Smooth muscle cell (in vitro differentiated cells): ENCODE measurements at regions not wholly inside any gene's neighbourhood (a gene's known extent, or its start where the extent isn't known, plus 50 kb on each side); places are given as distances from the start of the nearest gene placed in this dataset.
A peak's percentile ranks its signal among the peaks of the same experiment; 100 is the strongest.

Experiments
- DNase-seq: peaks from one replicate; lab custom pipeline; 2025; ENCODE audit not compliant: unreplicated experiment; lab: John Stamatoyannopoulos, UW
- H2AFZ ChIP-seq: fragments of 200-600 bp; sonication (generic); 2 replicates; pipeline ENCODE4 v1.6.0; 2016; ENCODE audit warnings: antibody characterized with exemption, low read depth, mild to moderate bottlenecking
- H3F3A ChIP-seq: fragments of 200-600 bp; sonication (generic); 2 replicates; pipeline ENCODE4 v1.6.0; 2017; ENCODE audit warnings: antibody characterized with exemption, low read depth
- H3K27ac ChIP-seq: fragments of 200-600 bp; sonication (generic); 2 replicates; pipeline ENCODE4 v1.5.1; 2016; ENCODE audit warnings: low read depth, mild to moderate bottlenecking
- H3K27me3 ChIP-seq: fragments of 200-600 bp; sonication (generic); 2 replicates; pipeline ENCODE4 v1.6.1; 2016; ENCODE audit warnings: low read depth, mild to moderate bottlenecking
- H3K36me3 ChIP-seq: fragments of 200-600 bp; sonication (generic); 2 replicates; pipeline ENCODE4 v1.5.1; 2016; ENCODE audit warnings: low read depth
- H3K4me1 ChIP-seq: fragments of 200-600 bp; sonication (generic); 2 replicates; pipeline ENCODE4 v1.5.1; 2016; ENCODE audit warnings: low read depth
- H3K4me2 ChIP-seq: fragments of 200-600 bp; sonication (generic); 2 replicates; pipeline ENCODE4 v1.6.0; 2016; ENCODE audit warnings: mild to moderate bottlenecking
- H3K4me3 ChIP-seq: fragments of 200-600 bp; sonication (generic); 2 replicates; pipeline ENCODE4 v1.5.1; 2016; ENCODE audit warnings: mild to moderate bottlenecking
- H3K79me2 ChIP-seq: fragments of 200-600 bp; sonication (generic); 2 replicates; pipeline ENCODE4 v1.6.0; 2016; ENCODE audit warnings: low read depth, mild to moderate bottlenecking
- H3K9ac ChIP-seq: fragments of 200-600 bp; sonication (generic); 2 replicates; pipeline ENCODE4 v1.6.0; 2016; ENCODE audit warnings: low read depth
- H3K9me3 ChIP-seq: fragments of 200-600 bp; sonication (generic); replicated peaks from 2 replicates; pipeline ENCODE4 v1.5.1; 2016; ENCODE audit warnings: low read depth
- H4K20me1 ChIP-seq: fragments of 200-600 bp; sonication (generic); 2 replicates; pipeline ENCODE4 v1.6.0; 2016; ENCODE audit warnings: low read depth
- WGBS: methylation state at CpG from one replicate; pipeline ENCODE4 v1.1.7; 2016; ENCODE audit warnings: low lambda C conversion rate; 5-methylcytosine and 5-hydroxymethylcytosine counted together
- TF ChIP-seq, protein P1 (sequence below): fragments of 200-600 bp; sonication (generic); IDR thresholded peaks from 2 replicates; pipeline ENCODE4 v1.5.1; 2017; ENCODE audit warnings: borderline replicate concordance, mild to moderate bottlenecking, antibody characterized with exemption; ENCODE audit not compliant: insufficient read depth, poor library complexity, severe bottlenecking

DNA sequence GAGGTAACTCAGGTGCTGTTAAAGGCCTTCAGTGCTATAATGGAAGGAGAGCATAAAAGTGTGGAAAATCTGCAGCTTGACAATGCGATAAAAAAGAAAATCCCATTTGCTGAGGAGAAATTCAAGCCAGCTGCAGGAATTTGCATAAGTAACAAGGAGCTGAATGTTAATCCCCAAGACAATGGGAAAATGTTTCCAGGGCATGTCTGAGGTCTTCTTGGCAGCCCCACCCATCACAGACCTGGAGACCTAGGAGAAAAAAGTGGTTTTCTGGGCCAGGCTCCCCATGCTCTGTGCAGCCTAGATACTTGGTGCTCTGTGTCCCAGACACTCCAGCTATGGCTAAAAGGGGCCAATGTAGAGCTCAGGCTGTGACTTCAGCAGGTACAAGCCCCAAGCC is 1159.6 kb downstream of the CDH18 start:
- Histone ChIP-seq H3F3A (no peaks in the 10 kb centered on the region), H3K9ac (no peak overlapping the region), H3K27me3 (no peaks in the 10 kb centered on the region), H2AFZ (no peak overlapping the region), H3K4me2 (no peak overlapping the region), H3K27ac (no peak overlapping the region), H4K20me1 (no peaks in the 10 kb centered on the region), H3K4me1 (no peaks in the 10 kb centered on the region), H3K79me2 (no peaks in the 10 kb centered on the region), H3K4me3 (no peak overlapping the region), H3K36me3 (no peaks in the 10 kb centered on the region), H3K9me3 (no peaks in the 10 kb centered on the region)
- 95% methylated on average over 1 of the region's 1 CpG for WGBS
- no peak for DNase-seq
- TF ChIP-seq, protein P1, sequence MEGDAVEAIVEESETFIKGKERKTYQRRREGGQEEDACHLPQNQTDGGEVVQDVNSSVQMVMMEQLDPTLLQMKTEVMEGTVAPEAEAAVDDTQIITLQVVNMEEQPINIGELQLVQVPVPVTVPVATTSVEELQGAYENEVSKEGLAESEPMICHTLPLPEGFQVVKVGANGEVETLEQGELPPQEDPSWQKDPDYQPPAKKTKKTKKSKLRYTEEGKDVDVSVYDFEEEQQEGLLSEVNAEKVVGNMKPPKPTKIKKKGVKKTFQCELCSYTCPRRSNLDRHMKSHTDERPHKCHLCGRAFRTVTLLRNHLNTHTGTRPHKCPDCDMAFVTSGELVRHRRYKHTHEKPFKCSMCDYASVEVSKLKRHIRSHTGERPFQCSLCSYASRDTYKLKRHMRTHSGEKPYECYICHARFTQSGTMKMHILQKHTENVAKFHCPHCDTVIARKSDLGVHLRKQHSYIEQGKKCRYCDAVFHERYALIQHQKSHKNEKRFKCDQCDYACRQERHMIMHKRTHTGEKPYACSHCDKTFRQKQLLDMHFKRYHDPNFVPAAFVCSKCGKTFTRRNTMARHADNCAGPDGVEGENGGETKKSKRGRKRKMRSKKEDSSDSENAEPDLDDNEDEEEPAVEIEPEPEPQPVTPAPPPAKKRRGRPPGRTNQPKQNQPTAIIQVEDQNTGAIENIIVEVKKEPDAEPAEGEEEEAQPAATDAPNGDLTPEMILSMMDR, result no peak

DNA sequence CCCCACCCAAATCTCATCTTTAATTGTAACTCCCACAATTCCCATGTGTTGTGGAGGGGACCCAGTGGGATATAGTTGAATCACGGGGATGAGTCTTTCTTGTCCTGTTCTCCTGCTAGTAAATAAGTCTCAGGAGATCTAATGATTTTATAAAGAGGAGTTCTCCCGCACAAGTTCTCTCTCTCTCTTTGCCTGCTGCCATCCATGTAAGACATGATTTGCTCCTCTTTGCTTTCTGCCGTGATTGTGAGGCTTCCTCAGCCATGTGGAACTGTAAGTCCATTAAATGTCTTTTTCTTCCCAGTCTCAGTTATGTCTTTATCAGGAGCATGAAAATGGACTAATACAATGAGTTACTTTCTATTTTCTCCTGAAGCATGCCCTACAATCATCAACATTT is 1158.5 kb downstream of the CDH18 start:
- WGBS, result 85% methylated on average over 3 of the region's 3 CpGs
- TF ChIP-seq, protein P1, result no peak

DNA sequence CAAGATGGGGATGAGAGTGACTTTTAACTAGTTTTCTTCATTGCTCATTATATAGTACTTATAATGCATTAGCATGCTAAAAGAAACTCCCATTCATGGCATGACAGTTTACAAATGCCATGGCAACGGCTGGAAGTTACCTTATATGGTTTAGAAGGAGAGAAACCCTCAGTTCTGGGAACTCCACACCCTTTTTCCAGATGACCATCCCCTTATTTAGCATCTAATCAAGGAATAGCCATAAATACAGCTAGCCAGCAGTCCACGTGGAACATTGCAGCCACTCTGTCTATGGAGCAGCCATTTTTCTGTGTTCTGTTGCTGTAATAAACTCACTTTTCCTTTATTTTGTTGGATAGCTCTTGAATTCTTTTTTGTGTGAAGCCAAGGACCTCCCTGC is 1137.8 kb downstream of the CDH18 start:
- TF ChIP-seq, protein P1, result no peak
- Histone ChIP-seq H3K36me3 (no peaks in the 10 kb centered on the region), H3K9me3 (no peaks in the 10 kb centered on the region), H3K27me3 (no peaks in the 10 kb centered on the region), H3K4me3 (no peak overlapping the region), H3K9ac (no peak overlapping the region), H2AFZ (no peak overlapping the region), H3K79me2 (no peaks in the 10 kb centered on the region), H3F3A (no peaks in the 10 kb centered on the region), H4K20me1 (no peaks in the 10 kb centered on the region), H3K27ac (no peak overlapping the region), H3K4me2 (no peak overlapping the region), H3K4me1 (peaks cover 5% of the 10 kb centered on the region)
- DNase-seq, result no peak
- 85% methylated on average over 2 of the region's 2 CpGs for WGBS

More for the DNA sequence above, 1158.5 kb downstream of the CDH18 start:
- Histone ChIP-seq H3K36me3 (no peaks in the 10 kb centered on the region), H4K20me1 (no peaks in the 10 kb centered on the region), H3K4me1 (no peaks in the 10 kb centered on the region), H3K9ac (no peak overlapping the region), H3F3A (no peaks in the 10 kb centered on the region), H3K4me2 (no peak overlapping the region), H3K79me2 (no peaks in the 10 kb centered on the region), H3K27ac (no peak overlapping the region), H3K4me3 (no peak overlapping the region), H2AFZ (no peak overlapping the region), H3K27me3 (no peaks in the 10 kb centered on the region), H3K9me3 (no peaks in the 10 kb centered on the region)
- no peak for DNase-seq

DNA sequence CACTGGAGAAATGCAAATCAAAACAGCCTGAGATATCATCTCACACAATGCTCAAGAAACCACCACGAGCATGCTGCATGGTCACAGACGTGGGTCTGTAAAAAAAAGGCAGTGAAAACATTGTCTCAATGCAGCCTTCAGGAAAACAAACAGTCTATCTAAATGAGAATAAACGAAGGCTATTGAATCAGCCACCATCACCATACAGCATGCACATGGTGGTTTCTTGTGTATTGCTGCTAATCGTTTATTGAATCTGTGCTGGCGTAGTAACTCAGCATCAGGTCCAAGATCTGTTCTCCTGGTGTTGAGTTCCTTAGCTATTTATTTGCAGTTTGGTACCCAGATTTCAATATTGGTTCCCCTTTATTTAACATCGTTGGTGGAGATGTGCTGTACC is 1115.0 kb downstream of the CDH18 start:
- no peaks in the 10 kb centered on the region for H3K79me2 ChIP-seq
- H3K27ac ChIP-seq, result no peak overlapping the region
- no peaks in the 10 kb centered on the region for H3K9me3 ChIP-seq
- WGBS, result 68% methylated on average over 6 of the region's 6 CpGs
- H2AFZ ChIP-seq, result peak overlapping the region; percentile 50
- no peak overlapping the region for H3K4me3 ChIP-seq
- H3K36me3 ChIP-seq, result no peaks in the 10 kb centered on the region
- H3F3A ChIP-seq, result no peaks in the 10 kb centered on the region
- H3K27me3 ChIP-seq, result no peaks in the 10 kb centered on the region
- no peak overlapping the region for H3K4me2 ChIP-seq
- H4K20me1 ChIP-seq, result no peaks in the 10 kb centered on the region
- no peak for DNase-seq
- no peaks in the 10 kb centered on the region for H3K4me1 ChIP-seq
- no peak overlapping the region for H3K9ac ChIP-seq
- TF ChIP-seq, protein P1, result no peak
